ENCODE measurements at regions not wholly inside any gene's neighbourhood (a gene's known extent, or its start where the extent isn't known, plus 50 kb on each side); places are given as distances from the start of the nearest gene placed in this dataset.

DNA sequence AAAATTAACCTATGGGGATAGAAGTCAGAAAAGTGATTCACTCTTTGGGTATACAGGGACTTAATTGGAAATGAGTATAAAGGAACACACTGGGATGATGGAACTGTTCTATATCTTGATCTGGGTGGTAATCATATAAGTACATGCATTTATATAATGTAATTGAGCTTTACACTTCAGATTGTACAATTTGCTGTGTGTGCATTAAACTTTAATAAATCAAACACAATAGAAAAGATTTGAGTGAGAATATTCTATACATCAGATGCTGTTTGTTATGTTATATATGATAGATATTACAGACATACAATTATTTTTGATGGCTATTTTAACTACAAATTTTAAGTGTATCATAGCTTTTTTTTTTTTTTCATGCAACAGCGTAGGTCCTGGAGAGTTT lies 860.2 kb upstream of the ARPP21 start:
- no peak overlapping the region for H3K4me2 ChIP-seq (ENCODE audit: low read length)
- no peaks in the 10 kb centered on the region for H4K20me1 ChIP-seq (ENCODE audit: insufficient read depth)
- H3K27me3 ChIP-seq (ENCODE audit: insufficient read depth, low read depth, low read length), result no peaks in the 10 kb centered on the region
- no peaks in the 10 kb centered on the region for H3K9me3 ChIP-seq (ENCODE audit: low read length)
- no peak overlapping the region for H3K9ac ChIP-seq (ENCODE audit: low read length)
- H3K36me3 ChIP-seq (ENCODE audit: insufficient read depth, low read length), result no peaks in the 10 kb centered on the region
- TF ChIP-seq EP300 (conservative IDR thresholded peaks at IDR 0.05; ENCODE audit: poor library complexity, severe bottlenecking), result no peak
- no peaks in the 10 kb centered on the region for H3F3A ChIP-seq (ENCODE audit: insufficient read depth, low read length, poor library complexity, severe bottlenecking)
- H3K79me2 ChIP-seq (replicated peaks; ENCODE audit: insufficient read depth, low read length), result no peaks in the 10 kb centered on the region
- H3K27ac ChIP-seq (ENCODE audit: low read length), result no peak overlapping the region
- no peak overlapping the region for H3K4me3 ChIP-seq (ENCODE audit: low read length)
- no peaks in the 10 kb centered on the region for H3K9me2 ChIP-seq (ENCODE audit: insufficient read depth, low read length)
- no peak overlapping the region for H2AFZ ChIP-seq (ENCODE audit: low read depth, low read length)

DNA sequence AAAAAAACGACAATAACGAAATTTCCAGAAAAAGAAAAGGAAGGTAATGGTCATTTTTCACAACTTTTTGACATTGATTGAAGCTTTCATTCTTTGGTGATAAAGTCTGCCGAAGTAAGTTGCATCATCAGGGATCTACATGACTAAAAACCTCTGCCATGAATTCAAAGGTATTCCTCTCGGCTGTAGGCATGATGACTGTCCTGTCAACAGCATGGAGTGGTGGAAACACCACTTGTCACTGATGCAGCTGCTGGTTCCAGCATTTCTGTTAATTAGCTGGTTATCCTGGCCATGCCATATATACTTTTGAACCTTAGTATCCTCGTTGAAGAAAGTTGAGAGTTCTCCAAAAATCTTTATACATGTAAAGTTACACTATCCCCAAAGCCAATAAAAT lies 859.0 kb upstream of the ARPP21 start:
- Histone ChIP-seq H4K20me1 (ENCODE audit: insufficient read depth) (no peaks in the 10 kb centered on the region), H3F3A (ENCODE audit: insufficient read depth, low read length, poor library complexity, severe bottlenecking) (no peaks in the 10 kb centered on the region), H3K9me2 (ENCODE audit: insufficient read depth, low read length) (no peaks in the 10 kb centered on the region), H3K9me3 (ENCODE audit: low read length) (no peaks in the 10 kb centered on the region), H3K27me3 (ENCODE audit: insufficient read depth, low read depth, low read length) (no peaks in the 10 kb centered on the region), H2AFZ (ENCODE audit: low read depth, low read length) (no peak overlapping the region), H3K27ac (ENCODE audit: low read length) (no peak overlapping the region), H3K36me3 (ENCODE audit: insufficient read depth, low read length) (no peaks in the 10 kb centered on the region), H3K4me2 (ENCODE audit: low read length) (no peak overlapping the region), H3K4me3 (ENCODE audit: low read length) (no peak overlapping the region), H3K9ac (ENCODE audit: low read length) (no peak overlapping the region), H3K79me2 (replicated peaks; ENCODE audit: insufficient read depth, low read length) (no peaks in the 10 kb centered on the region)
- TF ChIP-seq, protein P1, sequence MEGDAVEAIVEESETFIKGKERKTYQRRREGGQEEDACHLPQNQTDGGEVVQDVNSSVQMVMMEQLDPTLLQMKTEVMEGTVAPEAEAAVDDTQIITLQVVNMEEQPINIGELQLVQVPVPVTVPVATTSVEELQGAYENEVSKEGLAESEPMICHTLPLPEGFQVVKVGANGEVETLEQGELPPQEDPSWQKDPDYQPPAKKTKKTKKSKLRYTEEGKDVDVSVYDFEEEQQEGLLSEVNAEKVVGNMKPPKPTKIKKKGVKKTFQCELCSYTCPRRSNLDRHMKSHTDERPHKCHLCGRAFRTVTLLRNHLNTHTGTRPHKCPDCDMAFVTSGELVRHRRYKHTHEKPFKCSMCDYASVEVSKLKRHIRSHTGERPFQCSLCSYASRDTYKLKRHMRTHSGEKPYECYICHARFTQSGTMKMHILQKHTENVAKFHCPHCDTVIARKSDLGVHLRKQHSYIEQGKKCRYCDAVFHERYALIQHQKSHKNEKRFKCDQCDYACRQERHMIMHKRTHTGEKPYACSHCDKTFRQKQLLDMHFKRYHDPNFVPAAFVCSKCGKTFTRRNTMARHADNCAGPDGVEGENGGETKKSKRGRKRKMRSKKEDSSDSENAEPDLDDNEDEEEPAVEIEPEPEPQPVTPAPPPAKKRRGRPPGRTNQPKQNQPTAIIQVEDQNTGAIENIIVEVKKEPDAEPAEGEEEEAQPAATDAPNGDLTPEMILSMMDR (IDR thresholded peaks at IDR 0.05; ENCODE audit: poor library complexity, severe bottlenecking), result no peak
- TF ChIP-seq EP300 (conservative IDR thresholded peaks at IDR 0.05; ENCODE audit: poor library complexity, severe bottlenecking), result no peak
- TF ChIP-seq SMC3 (conservative IDR thresholded peaks at IDR 0.05; ENCODE audit: poor library complexity), result no peak
- TF ChIP-seq POLR2AphosphoS5 (IDR thresholded peaks at IDR 0.05), result no peak
- no peak for TF ChIP-seq TAF1 (IDR thresholded peaks at IDR 0.05; ENCODE audit: low read depth)
- no peak for TF ChIP-seq RAD21 (conservative IDR thresholded peaks at IDR 0.05)
- TF ChIP-seq EZH2 (IDR thresholded peaks at IDR 0.05; ENCODE audit: borderline replicate concordance, insufficient read depth, low read length, poor library complexity, severe bottlenecking), result no peak
- no peak for TF ChIP-seq MXI1 (conservative IDR thresholded peaks at IDR 0.05; ENCODE audit: poor library complexity, severe bottlenecking)
- TF ChIP-seq, protein P2, sequence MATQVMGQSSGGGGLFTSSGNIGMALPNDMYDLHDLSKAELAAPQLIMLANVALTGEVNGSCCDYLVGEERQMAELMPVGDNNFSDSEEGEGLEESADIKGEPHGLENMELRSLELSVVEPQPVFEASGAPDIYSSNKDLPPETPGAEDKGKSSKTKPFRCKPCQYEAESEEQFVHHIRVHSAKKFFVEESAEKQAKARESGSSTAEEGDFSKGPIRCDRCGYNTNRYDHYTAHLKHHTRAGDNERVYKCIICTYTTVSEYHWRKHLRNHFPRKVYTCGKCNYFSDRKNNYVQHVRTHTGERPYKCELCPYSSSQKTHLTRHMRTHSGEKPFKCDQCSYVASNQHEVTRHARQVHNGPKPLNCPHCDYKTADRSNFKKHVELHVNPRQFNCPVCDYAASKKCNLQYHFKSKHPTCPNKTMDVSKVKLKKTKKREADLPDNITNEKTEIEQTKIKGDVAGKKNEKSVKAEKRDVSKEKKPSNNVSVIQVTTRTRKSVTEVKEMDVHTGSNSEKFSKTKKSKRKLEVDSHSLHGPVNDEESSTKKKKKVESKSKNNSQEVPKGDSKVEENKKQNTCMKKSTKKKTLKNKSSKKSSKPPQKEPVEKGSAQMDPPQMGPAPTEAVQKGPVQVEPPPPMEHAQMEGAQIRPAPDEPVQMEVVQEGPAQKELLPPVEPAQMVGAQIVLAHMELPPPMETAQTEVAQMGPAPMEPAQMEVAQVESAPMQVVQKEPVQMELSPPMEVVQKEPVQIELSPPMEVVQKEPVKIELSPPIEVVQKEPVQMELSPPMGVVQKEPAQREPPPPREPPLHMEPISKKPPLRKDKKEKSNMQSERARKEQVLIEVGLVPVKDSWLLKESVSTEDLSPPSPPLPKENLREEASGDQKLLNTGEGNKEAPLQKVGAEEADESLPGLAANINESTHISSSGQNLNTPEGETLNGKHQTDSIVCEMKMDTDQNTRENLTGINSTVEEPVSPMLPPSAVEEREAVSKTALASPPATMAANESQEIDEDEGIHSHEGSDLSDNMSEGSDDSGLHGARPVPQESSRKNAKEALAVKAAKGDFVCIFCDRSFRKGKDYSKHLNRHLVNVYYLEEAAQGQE (IDR thresholded peaks at IDR 0.05; ENCODE audit: borderline replicate concordance), result no peak

DNA sequence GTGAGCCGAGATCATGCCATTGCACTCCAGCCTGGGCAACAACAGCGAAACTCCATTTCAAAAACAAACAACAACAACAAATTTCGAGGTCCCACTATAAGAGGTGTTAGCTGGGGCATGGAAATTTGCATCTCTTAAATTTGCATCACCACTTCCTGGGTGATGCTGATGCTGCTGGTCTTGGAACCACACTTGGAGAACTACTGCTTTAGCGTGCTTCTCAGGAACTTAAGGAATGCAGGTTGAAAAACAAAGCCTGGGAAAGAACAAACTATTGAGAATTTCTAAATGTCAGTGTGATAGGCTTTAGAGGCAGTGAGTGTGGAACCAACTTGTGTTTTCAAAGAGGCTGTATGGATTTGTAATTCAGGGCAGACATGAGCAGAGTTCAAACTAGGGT lies 858.4 kb upstream of the ARPP21 start:
- H3K9ac ChIP-seq (ENCODE audit: low read length), result no peak overlapping the region
- H4K20me1 ChIP-seq (ENCODE audit: insufficient read depth), result no peaks in the 10 kb centered on the region
- no peaks in the 10 kb centered on the region for H3K9me3 ChIP-seq (ENCODE audit: low read length)
- H3K79me2 ChIP-seq (replicated peaks; ENCODE audit: insufficient read depth, low read length), result no peaks in the 10 kb centered on the region
- no peak overlapping the region for H3K4me2 ChIP-seq (ENCODE audit: low read length)
- H3K9me2 ChIP-seq (ENCODE audit: insufficient read depth, low read length), result no peaks in the 10 kb centered on the region
- no peak overlapping the region for H3K4me3 ChIP-seq (ENCODE audit: low read length)
- no peaks in the 10 kb centered on the region for H3F3A ChIP-seq (ENCODE audit: insufficient read depth, low read length, poor library complexity, severe bottlenecking)
- TF ChIP-seq EP300 (conservative IDR thresholded peaks at IDR 0.05; ENCODE audit: poor library complexity, severe bottlenecking) (no peak), RAD21 (conservative IDR thresholded peaks at IDR 0.05) (no peak), TAF1 (IDR thresholded peaks at IDR 0.05; ENCODE audit: low read depth) (no peak), EZH2 (IDR thresholded peaks at IDR 0.05; ENCODE audit: borderline replicate concordance, insufficient read depth, low read length, poor library complexity, severe bottlenecking) (no peak), MXI1 (conservative IDR thresholded peaks at IDR 0.05; ENCODE audit: poor library complexity, severe bottlenecking) (no peak), POLR2AphosphoS5 (IDR thresholded peaks at IDR 0.05) (no peak), SMC3 (conservative IDR thresholded peaks at IDR 0.05; ENCODE audit: poor library complexity) (no peak)
- TF ChIP-seq, protein P1 (IDR thresholded peaks at IDR 0.05; ENCODE audit: poor library complexity, severe bottlenecking), result no peak
- TF ChIP-seq, protein P2 (IDR thresholded peaks at IDR 0.05; ENCODE audit: borderline replicate concordance), result no peak
- no peaks in the 10 kb centered on the region for H3K36me3 ChIP-seq (ENCODE audit: insufficient read depth, low read length)
- no peaks in the 10 kb centered on the region for H3K27me3 ChIP-seq (ENCODE audit: insufficient read depth, low read depth, low read length)
- no peak overlapping the region for H3K27ac ChIP-seq (ENCODE audit: low read length)
- no peak overlapping the region for H2AFZ ChIP-seq (ENCODE audit: low read depth, low read length)

Measured in neural cell (in vitro differentiated cells).